RPMI8226 (cell line): ENCODE measurements at regions not wholly inside any gene's neighbourhood (a gene's known extent, or its start where the extent isn't known, plus 50 kb on each side); places are given as distances from the start of the nearest gene placed in this dataset.

Experiments used
- DNase-seq: peaks from one replicate; pipeline ENCODE4 v3.0.0-alpha.2; 2015

GRCh38 chr2:81706856-81707255, 1402.3 kb upstream of the LRRTM1 start:
- DNase-seq: no peak

GRCh38 chr2:81703831-81704230, 1399.3 kb upstream of the LRRTM1 start:
- DNase-seq: no peak

- DNase-seq: no peak
These were observed 1388.0 kb upstream of the LRRTM1 start for GRCh38 chr2:81692566-81692965.

- DNase-seq: no peak
These were observed 1371.1 kb upstream of the LRRTM1 start for GRCh38 chr2:81675641-81676040.

- DNase-seq: no peak
These were observed 1368.4 kb upstream of the LRRTM1 start for GRCh38 chr2:81672923-81673322.

- DNase-seq: no peak
These were observed 1368.0 kb upstream of the LRRTM1 start for GRCh38 chr2:81672516-81672915.

- DNase-seq: no peak
These were observed 1366.3 kb upstream of the LRRTM1 start for GRCh38 chr2:81670885-81671284.

- DNase-seq: no peak
These were observed 1356.5 kb upstream of the LRRTM1 start for GRCh38 chr2:81661081-81661480.

- no peak for DNase-seq
These were observed 1353.7 kb upstream of the LRRTM1 start for GRCh38 chr2:81658227-81658626.

- no peak for DNase-seq
These were observed 1345.8 kb upstream of the LRRTM1 start for GRCh38 chr2:81650048-81650971.

GRCh38 chr2:81648806-81649205, 1344.3 kb upstream of the LRRTM1 start:
- no peak for DNase-seq

GRCh38 chr2:81648370-81648769, 1343.8 kb upstream of the LRRTM1 start:
- no peak for DNase-seq

- DNase-seq: no peak
These were observed 1343.2 kb upstream of the LRRTM1 start for GRCh38 chr2:81647715-81648230.

- no peak for DNase-seq
These were observed 1341.3 kb upstream of the LRRTM1 start for GRCh38 chr2:81645745-81646301.

GRCh38 chr2:81644189-81644588, 1339.6 kb upstream of the LRRTM1 start:
- no peak for DNase-seq

- DNase-seq: no peak
These were observed 1320.3 kb upstream of the LRRTM1 start for GRCh38 chr2:81624825-81625224.

- no peak for DNase-seq
These were observed 1295.5 kb upstream of the LRRTM1 start for GRCh38 chr2:81600088-81600487.

GRCh38 chr2:81598453-81598852, 1293.9 kb upstream of the LRRTM1 start:
- no peak for DNase-seq

- DNase-seq: no peak
These were observed 1284.9 kb upstream of the LRRTM1 start for GRCh38 chr2:81589406-81589805.

GRCh38 chr2:81583311-81584108, 1279.0 kb upstream of the LRRTM1 start:
- DNase-seq: no peak

GRCh38 chr2:81576713-81577112, 1272.2 kb upstream of the LRRTM1 start:
- no peak for DNase-seq

- DNase-seq: no peak
These were observed 1246.6 kb upstream of the LRRTM1 start for GRCh38 chr2:81551040-81551634.

- no peak for DNase-seq
These were observed 1245.7 kb upstream of the LRRTM1 start for GRCh38 chr2:81550277-81550676.
